DND-41 (cell line): ENCODE measurements at regions not wholly inside any gene's neighbourhood (a gene's known extent, or its start where the extent isn't known, plus 50 kb on each side); places are given as distances from the start of the nearest gene placed in this dataset.

Experiments used
- ATAC-seq: fragments of 200-7000 bp; cut with Tn5 transposase; 3 replicates; pipeline ENCODE4 v1.9.1; 2021; ENCODE audit warnings: low read depth; ENCODE audit not compliant: insufficient read depth
- DNase-seq: peaks from one replicate; pipeline ENCODE4 v3.0.0-alpha.2; 2020
- H2AFZ ChIP-seq: 2 replicates; pipeline ENCODE4 v1.6.0; 2012; ENCODE audit warnings: low read depth, low read length
- H3K27ac ChIP-seq: 2 replicates; pipeline ENCODE4 v1.5.1; 2012; ENCODE audit warnings: low read length, inconsistent platforms
- H3K27me3 ChIP-seq: fragments of 200-600 bp; sonication (generic); 2 replicates; pipeline ENCODE4 v1.6.0; 2012; ENCODE audit warnings: low read length, mild to moderate bottlenecking, inconsistent platforms; ENCODE audit not compliant: insufficient read depth, poor library complexity
- H3K36me3 ChIP-seq: 2 replicates; pipeline ENCODE4 v1.5.1; 2012; ENCODE audit warnings: low read length, inconsistent platforms; ENCODE audit not compliant: insufficient read depth
- H3K4me1 ChIP-seq: 2 replicates; pipeline ENCODE4 v1.5.1; 2012; ENCODE audit warnings: mild to moderate bottlenecking, low read length; ENCODE audit not compliant: insufficient read depth
- H3K4me2 ChIP-seq: 2 replicates; pipeline ENCODE4 v1.6.0; 2012; ENCODE audit warnings: mild to moderate bottlenecking, moderate library complexity, low read length, inconsistent platforms; ENCODE audit not compliant: insufficient read depth
- H3K4me3 ChIP-seq, 2 experiments: fragments of 200-600 bp in 1 of 2; shearing (Covaris generic) in 1 of 2; 2 replicates each; pipeline ENCODE4 v1.5.1; 2012 to 2016; ENCODE audit warnings: inconsistent platforms in 2 of 2, low read length in 2 of 2, mild to moderate bottlenecking in 2 of 2, low read depth in 1 of 2, moderate library complexity in 1 of 2
- H3K79me2 ChIP-seq: 2 replicates; pipeline ENCODE4 v1.6.0; 2012; ENCODE audit warnings: low read length, inconsistent platforms; ENCODE audit not compliant: insufficient read depth
- H3K9ac ChIP-seq: 2 replicates; pipeline ENCODE4 v1.6.0; 2012; ENCODE audit warnings: low read depth, mild to moderate bottlenecking, inconsistent platforms, low read length, moderate library complexity
- H3K9me3 ChIP-seq: 2 replicates; pipeline ENCODE4 v1.5.1; 2012; ENCODE audit warnings: low read length, moderate library complexity, mild to moderate bottlenecking, inconsistent platforms; ENCODE audit not compliant: insufficient read depth, severe bottlenecking
- H4K20me1 ChIP-seq: 2 replicates; pipeline ENCODE4 v1.6.0; 2012; ENCODE audit warnings: low read length; ENCODE audit not compliant: insufficient read depth
- CTCF ChIP-seq: IDR thresholded peaks from 2 replicates; pipeline ENCODE4 v1.5.1; 2012; ENCODE audit warnings: borderline replicate concordance, low read length, moderate library complexity, mild to moderate bottlenecking; ENCODE audit not compliant: poor library complexity, severe bottlenecking; ENCODE audit errors: extremely low read depth
- EZH2 ChIP-seq: IDR thresholded peaks from 3 replicates; pipeline ENCODE4 v1.6.1; 2012; ENCODE audit warnings: borderline replicate concordance, low read depth, mild to moderate bottlenecking, moderate library complexity, low read length, inconsistent platforms; ENCODE audit not compliant: severe bottlenecking

- H3K27ac ChIP-seq = no peak overlapping the region
- H3K27me3 ChIP-seq = peaks cover 6% of the 10 kb centered on the region
- ATAC-seq (no peak), DNase-seq (no peak)
- no peak overlapping the region for H3K4me2 ChIP-seq
- no peak overlapping the region for H2AFZ ChIP-seq
- no peak overlapping the region for H3K4me3 ChIP-seq
- no peak for TF ChIP-seq EZH2
- no peaks in the 10 kb centered on the region for H3K36me3 ChIP-seq
- H3K4me1 ChIP-seq = peaks cover 1% of the 10 kb centered on the region; the same call in 1 of the 2 replicates
- H3K9me3 ChIP-seq = no peaks in the 10 kb centered on the region
- no peak overlapping the region for H3K9ac ChIP-seq
- H3K79me2 ChIP-seq = no peaks in the 10 kb centered on the region
- no peaks in the 10 kb centered on the region for H4K20me1 ChIP-seq
These were observed 142.0 kb downstream of the TRIM29 start for GRCh38 chr11:119995730-119996491.

DNA sequence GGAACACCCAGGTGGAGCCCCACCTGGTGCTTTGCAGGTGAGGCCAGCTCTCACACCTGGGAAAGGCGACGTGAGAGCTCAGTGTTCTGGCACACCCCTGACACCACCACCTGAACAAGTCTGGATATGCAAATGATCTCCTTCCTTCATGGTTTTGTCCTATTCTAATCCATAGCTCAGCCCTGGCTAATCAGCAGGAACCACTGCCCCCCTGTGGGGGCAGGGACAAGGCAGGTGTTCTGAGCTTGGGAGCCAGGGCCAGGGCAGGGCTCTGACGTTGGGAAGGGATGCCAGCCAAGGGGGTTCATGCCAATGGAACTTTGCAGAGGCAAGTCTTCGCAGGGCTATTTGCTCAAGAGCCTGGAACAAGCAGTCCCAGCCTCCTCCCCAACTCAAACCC, 144.2 kb downstream of the TRIM29 start:
- Histone ChIP-seq H3K79me2 (no peaks in the 10 kb centered on the region), H2AFZ (no peak overlapping the region), H3K4me3 (no peak overlapping the region), H3K27ac (no peak overlapping the region), H4K20me1 (peaks cover 4% of the 10 kb centered on the region; the same call in 1 of the 2 replicates), H3K9ac (no peak overlapping the region), H3K4me1 (no peaks in the 10 kb centered on the region), H3K9me3 (no peaks in the 10 kb centered on the region), H3K27me3 (peaks cover 14% of the 10 kb centered on the region), H3K36me3 (no peaks in the 10 kb centered on the region), H3K4me2 (no peak overlapping the region)
- no peak for ATAC-seq
- no peak for DNase-seq
- no peak for TF ChIP-seq CTCF

GRCh38 chr11:119992171-119993051, 145.5 kb downstream of the TRIM29 start:
- no peaks in the 10 kb centered on the region for H3K4me1 ChIP-seq
- H3K36me3 ChIP-seq = no peaks in the 10 kb centered on the region
- peaks cover 8% of the 10 kb centered on the region for H4K20me1 ChIP-seq
- H3K9me3 ChIP-seq = no peaks in the 10 kb centered on the region
- TF ChIP-seq EZH2 = no peak
- no peak for TF ChIP-seq CTCF
- H3K27ac ChIP-seq = no peak overlapping the region
- no peak overlapping the region for H2AFZ ChIP-seq
- H3K27me3 ChIP-seq = peaks cover 20% of the 10 kb centered on the region
- ATAC-seq = no peak
- H3K79me2 ChIP-seq = no peaks in the 10 kb centered on the region
- no peak overlapping the region for H3K4me3 ChIP-seq
- no peak for DNase-seq
- H3K9ac ChIP-seq = no peak overlapping the region
- no peak overlapping the region for H3K4me2 ChIP-seq

- TF ChIP-seq EZH2 = no peak
- no peak for TF ChIP-seq CTCF
- peaks cover 23% of the 10 kb centered on the region for H3K27me3 ChIP-seq
- H4K20me1 ChIP-seq = peaks cover 8% of the 10 kb centered on the region
- DNase-seq (no peak), ATAC-seq (no peak)
- H3K9me3 ChIP-seq = no peaks in the 10 kb centered on the region
- H3K36me3 ChIP-seq = no peaks in the 10 kb centered on the region
- H3K4me1 ChIP-seq = no peaks in the 10 kb centered on the region
- no peaks in the 10 kb centered on the region for H3K79me2 ChIP-seq
- no peak overlapping the region for H2AFZ ChIP-seq
- H3K27ac ChIP-seq = no peak overlapping the region
- no peak overlapping the region for H3K4me2 ChIP-seq
- H3K4me3 ChIP-seq = no peak overlapping the region
- H3K9ac ChIP-seq = no peak overlapping the region
These were observed 146.2 kb downstream of the TRIM29 start for GRCh38 chr11:119991669-119992068.
